HUES64 (cell line): ENCODE measurements at regions not wholly inside any gene's neighbourhood (a gene's known extent, or its start where the extent isn't known, plus 50 kb on each side); places are given as distances from the start of the nearest gene placed in this dataset.

ENCODE experiments used
- H3K27ac ChIP-seq: 2 replicates; pipeline ENCODE4 v1.7.0; 2013; ENCODE audit warnings: low read depth, low read length, inconsistent platforms
- H3K27me3 ChIP-seq: 2 replicates; pipeline ENCODE4 v1.6.1; 2013; ENCODE audit warnings: mild to moderate bottlenecking, low read length; ENCODE audit not compliant: insufficient read depth
- H3K36me3 ChIP-seq: 2 replicates; pipeline ENCODE4 v1.6.1; 2013; ENCODE audit warnings: mild to moderate bottlenecking, low read length; ENCODE audit not compliant: insufficient read depth
- H3K4me1 ChIP-seq: 2 replicates; pipeline ENCODE4 v1.6.1; 2013; ENCODE audit warnings: mild to moderate bottlenecking, low read length, moderate library complexity; ENCODE audit not compliant: insufficient read depth
- H3K4me3 ChIP-seq: 2 replicates; pipeline ENCODE4 v1.5.1; 2013; ENCODE audit warnings: mild to moderate bottlenecking, low read length, moderate library complexity
- H3K9ac ChIP-seq: 2 replicates; pipeline ENCODE4 v1.6.1; 2013; ENCODE audit warnings: mild to moderate bottlenecking, low read depth, low read length
- H3K9me3 ChIP-seq: 2 replicates; pipeline ENCODE4 v1.6.1; 2013; ENCODE audit warnings: low read depth, low read length; ENCODE audit not compliant: insufficient read depth
- WGBS: fragments of 150-250, 120-280 bp; methylation state at CpG from one replicate; pipeline ENCODE4 v1.1.7; 2013; ENCODE audit warnings: missing lambda C conversion rate; 5-methylcytosine and 5-hydroxymethylcytosine counted together

- 77% methylated on average over 5 of the region's 5 CpGs for WGBS
- peaks cover 13% of the 10 kb centered on the region for H3K36me3 ChIP-seq
- H3K9ac ChIP-seq = no peak overlapping the region
Observed at GRCh38 chr1:232518349-232518748, 111.6 kb downstream of the SIPA1L2 start.

GRCh38 chr1:232517204-232517603 lies 112.7 kb downstream of the SIPA1L2 start:
- Histone ChIP-seq H3K4me1 (peaks cover 11% of the 10 kb centered on the region), H3K27ac (no peak overlapping the region), H3K36me3 (peaks cover 13% of the 10 kb centered on the region), H3K27me3 (no peaks in the 10 kb centered on the region), H3K9me3 (no peaks in the 10 kb centered on the region), H3K4me3 (no peak overlapping the region), H3K9ac (no peak overlapping the region)
- 64% methylated on average over 2 of the region's 4 CpGs for WGBS

More at GRCh38 chr1:232518349-232518748, 111.6 kb downstream of the SIPA1L2 start:
- Histone ChIP-seq H3K9me3 (no peaks in the 10 kb centered on the region), H3K27ac (no peak overlapping the region), H3K27me3 (no peaks in the 10 kb centered on the region), H3K4me3 (no peak overlapping the region), H3K4me1 (peaks cover 11% of the 10 kb centered on the region)

- Histone ChIP-seq H3K9ac (no peak overlapping the region), H3K36me3 (peaks cover 13% of the 10 kb centered on the region), H3K4me1 (peaks cover 11% of the 10 kb centered on the region), H3K27ac (no peak overlapping the region), H3K4me3 (no peak overlapping the region), H3K27me3 (no peaks in the 10 kb centered on the region), H3K9me3 (no peaks in the 10 kb centered on the region)
- 92% methylated on average over 1 of the region's 1 CpG for WGBS
Observed at GRCh38 chr1:232515706-232516105, 114.2 kb downstream of the SIPA1L2 start.

- H3K4me1 ChIP-seq = peaks cover 15% of the 10 kb centered on the region
- 86% methylated on average over 5 of the region's 5 CpGs for WGBS
- no peak overlapping the region for H3K9ac ChIP-seq
- H3K27ac ChIP-seq = no peak overlapping the region
- H3K4me3 ChIP-seq = no peak overlapping the region
- H3K9me3 ChIP-seq = no peaks in the 10 kb centered on the region
- no peaks in the 10 kb centered on the region for H3K27me3 ChIP-seq
- H3K36me3 ChIP-seq = peaks cover 13% of the 10 kb centered on the region
Observed at GRCh38 chr1:232512712-232513111, 117.2 kb downstream of the SIPA1L2 start.

- H3K4me1 ChIP-seq = peaks cover 16% of the 10 kb centered on the region
- H3K9me3 ChIP-seq = no peaks in the 10 kb centered on the region
- H3K27me3 ChIP-seq = no peaks in the 10 kb centered on the region
- H3K27ac ChIP-seq = no peak overlapping the region
- H3K9ac ChIP-seq = no peak overlapping the region
- 83% methylated on average over 1 of the region's 1 CpG for WGBS
- no peak overlapping the region for H3K4me3 ChIP-seq
- peaks cover 13% of the 10 kb centered on the region for H3K36me3 ChIP-seq
Observed at GRCh38 chr1:232511172-232511571, 118.8 kb downstream of the SIPA1L2 start.

- Histone ChIP-seq H3K36me3 (peaks cover 13% of the 10 kb centered on the region), H3K9me3 (no peaks in the 10 kb centered on the region), H3K4me1 (peaks cover 16% of the 10 kb centered on the region), H3K27me3 (no peaks in the 10 kb centered on the region), H3K9ac (no peak overlapping the region), H3K4me3 (no peak overlapping the region), H3K27ac (no peak overlapping the region)
- 94% methylated on average over 5 of the region's 6 CpGs for WGBS
Observed at GRCh38 chr1:232510367-232511110, 119.4 kb downstream of the SIPA1L2 start.

GRCh38 chr1:232509570-232509969 lies 120.4 kb downstream of the SIPA1L2 start:
- Histone ChIP-seq H3K36me3 (peaks cover 6% of the 10 kb centered on the region), H3K27me3 (no peaks in the 10 kb centered on the region), H3K27ac (no peak overlapping the region), H3K4me1 (peaks cover 16% of the 10 kb centered on the region), H3K9ac (no peak overlapping the region), H3K9me3 (no peaks in the 10 kb centered on the region), H3K4me3 (no peak overlapping the region)
- 72% methylated on average over 7 of the region's 7 CpGs for WGBS

GRCh38 chr1:232508130-232508701 lies 121.7 kb downstream of the SIPA1L2 start:
- peaks cover 22% of the 10 kb centered on the region for H3K4me1 ChIP-seq
- H3K9me3 ChIP-seq = no peaks in the 10 kb centered on the region
- no peaks in the 10 kb centered on the region for H3K27me3 ChIP-seq
- H3K27ac ChIP-seq = no peak overlapping the region
- no peak overlapping the region for H3K9ac ChIP-seq
- WGBS = 78% methylated on average over 9 of the region's 9 CpGs
- no peak overlapping the region for H3K4me3 ChIP-seq
- no peaks in the 10 kb centered on the region; the same call in 1 of the 2 replicates for H3K36me3 ChIP-seq

- H3K27ac ChIP-seq = no peak overlapping the region
- no peaks in the 10 kb centered on the region for H3K27me3 ChIP-seq
- 92% methylated on average over 1 of the region's 2 CpGs for WGBS
Observed at GRCh38 chr1:232507571-232507970, 122.4 kb downstream of the SIPA1L2 start.

GRCh38 chr1:232505884-232506283 lies 124.0 kb downstream of the SIPA1L2 start:
- H3K27me3 ChIP-seq = no peaks in the 10 kb centered on the region
- 87% methylated on average over 2 of the region's 2 CpGs for WGBS
- H3K9ac ChIP-seq = no peak overlapping the region
- no peak overlapping the region for H3K27ac ChIP-seq
- H3K4me3 ChIP-seq = no peak overlapping the region
- H3K4me1 ChIP-seq = peaks cover 28% of the 10 kb centered on the region
- H3K36me3 ChIP-seq = no peaks in the 10 kb centered on the region
- H3K9me3 ChIP-seq = no peaks in the 10 kb centered on the region

More at GRCh38 chr1:232507571-232507970, 122.4 kb downstream of the SIPA1L2 start:
- Histone ChIP-seq H3K36me3 (no peaks in the 10 kb centered on the region), H3K9ac (no peak overlapping the region), H3K4me1 (peaks cover 28% of the 10 kb centered on the region), H3K4me3 (no peak overlapping the region), H3K9me3 (no peaks in the 10 kb centered on the region)

GRCh38 chr1:232504651-232505050 lies 125.3 kb downstream of the SIPA1L2 start:
- H3K4me1 ChIP-seq = peaks cover 28% of the 10 kb centered on the region
- H3K4me3 ChIP-seq = no peak overlapping the region
- H3K36me3 ChIP-seq = no peaks in the 10 kb centered on the region
- H3K9me3 ChIP-seq = no peaks in the 10 kb centered on the region
- no peak overlapping the region for H3K9ac ChIP-seq
- H3K27me3 ChIP-seq = no peaks in the 10 kb centered on the region
- WGBS = 93% methylated on average over 4 of the region's 4 CpGs
- H3K27ac ChIP-seq = no peak overlapping the region
